ENCODE measurements at regions not wholly inside any gene's neighbourhood (a gene's known extent, or its start where the extent isn't known, plus 50 kb on each side); places are given as distances from the start of the nearest gene placed in this dataset.
"Not testable (repeated sequence)": the region's sequence is repeated elsewhere in the genome, so short reads cannot be mapped to it uniquely, and the experiment has no call there.

DNA sequence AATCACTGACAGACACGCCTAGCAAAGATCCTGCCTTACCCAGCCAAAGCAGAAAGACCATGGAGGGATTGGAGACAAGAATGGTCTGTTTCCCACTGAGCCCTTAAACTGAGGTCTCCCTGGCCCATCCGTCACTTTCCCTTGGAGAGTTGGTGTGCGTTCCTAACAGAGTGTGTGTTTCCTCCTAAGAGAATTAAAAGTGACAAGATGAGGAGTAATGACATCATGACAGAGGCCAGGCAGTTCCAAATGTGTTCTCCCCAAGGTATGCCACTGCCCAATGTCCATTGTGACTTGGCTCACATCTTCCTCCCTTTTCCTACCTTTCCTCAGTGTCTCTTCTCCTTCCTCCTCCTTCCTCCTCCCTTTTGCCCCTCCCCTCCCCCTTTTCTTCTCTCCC is 295.7 kb downstream of the SIPA1L2 start:
- DNase-seq (ENCODE audit: low read depth, low spot score) (no peak), ATAC-seq (no peak)
- H3K27ac ChIP-seq (ENCODE audit: low read length): no peak overlapping the region
- CTCF ChIA-PET: no interaction called here
- H3K4me3 ChIP-seq (ENCODE audit: low read depth in 2 of 2, low read length in 2 of 2): no peak overlapping the region
- POLR2A ChIA-PET: no interaction called here
- intact Hi-C loops (cut with micrococcal nuclease; ENCODE audit: unreplicated experiment): no loop called here
- TF ChIP-seq, protein P1, sequence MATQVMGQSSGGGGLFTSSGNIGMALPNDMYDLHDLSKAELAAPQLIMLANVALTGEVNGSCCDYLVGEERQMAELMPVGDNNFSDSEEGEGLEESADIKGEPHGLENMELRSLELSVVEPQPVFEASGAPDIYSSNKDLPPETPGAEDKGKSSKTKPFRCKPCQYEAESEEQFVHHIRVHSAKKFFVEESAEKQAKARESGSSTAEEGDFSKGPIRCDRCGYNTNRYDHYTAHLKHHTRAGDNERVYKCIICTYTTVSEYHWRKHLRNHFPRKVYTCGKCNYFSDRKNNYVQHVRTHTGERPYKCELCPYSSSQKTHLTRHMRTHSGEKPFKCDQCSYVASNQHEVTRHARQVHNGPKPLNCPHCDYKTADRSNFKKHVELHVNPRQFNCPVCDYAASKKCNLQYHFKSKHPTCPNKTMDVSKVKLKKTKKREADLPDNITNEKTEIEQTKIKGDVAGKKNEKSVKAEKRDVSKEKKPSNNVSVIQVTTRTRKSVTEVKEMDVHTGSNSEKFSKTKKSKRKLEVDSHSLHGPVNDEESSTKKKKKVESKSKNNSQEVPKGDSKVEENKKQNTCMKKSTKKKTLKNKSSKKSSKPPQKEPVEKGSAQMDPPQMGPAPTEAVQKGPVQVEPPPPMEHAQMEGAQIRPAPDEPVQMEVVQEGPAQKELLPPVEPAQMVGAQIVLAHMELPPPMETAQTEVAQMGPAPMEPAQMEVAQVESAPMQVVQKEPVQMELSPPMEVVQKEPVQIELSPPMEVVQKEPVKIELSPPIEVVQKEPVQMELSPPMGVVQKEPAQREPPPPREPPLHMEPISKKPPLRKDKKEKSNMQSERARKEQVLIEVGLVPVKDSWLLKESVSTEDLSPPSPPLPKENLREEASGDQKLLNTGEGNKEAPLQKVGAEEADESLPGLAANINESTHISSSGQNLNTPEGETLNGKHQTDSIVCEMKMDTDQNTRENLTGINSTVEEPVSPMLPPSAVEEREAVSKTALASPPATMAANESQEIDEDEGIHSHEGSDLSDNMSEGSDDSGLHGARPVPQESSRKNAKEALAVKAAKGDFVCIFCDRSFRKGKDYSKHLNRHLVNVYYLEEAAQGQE (IDR thresholded peaks at IDR 0.05; ENCODE audit: insufficient read depth in 1 of 2, low read depth in 2 of 2, low read length in 1 of 2): no peak
- TF ChIP-seq, protein P2, sequence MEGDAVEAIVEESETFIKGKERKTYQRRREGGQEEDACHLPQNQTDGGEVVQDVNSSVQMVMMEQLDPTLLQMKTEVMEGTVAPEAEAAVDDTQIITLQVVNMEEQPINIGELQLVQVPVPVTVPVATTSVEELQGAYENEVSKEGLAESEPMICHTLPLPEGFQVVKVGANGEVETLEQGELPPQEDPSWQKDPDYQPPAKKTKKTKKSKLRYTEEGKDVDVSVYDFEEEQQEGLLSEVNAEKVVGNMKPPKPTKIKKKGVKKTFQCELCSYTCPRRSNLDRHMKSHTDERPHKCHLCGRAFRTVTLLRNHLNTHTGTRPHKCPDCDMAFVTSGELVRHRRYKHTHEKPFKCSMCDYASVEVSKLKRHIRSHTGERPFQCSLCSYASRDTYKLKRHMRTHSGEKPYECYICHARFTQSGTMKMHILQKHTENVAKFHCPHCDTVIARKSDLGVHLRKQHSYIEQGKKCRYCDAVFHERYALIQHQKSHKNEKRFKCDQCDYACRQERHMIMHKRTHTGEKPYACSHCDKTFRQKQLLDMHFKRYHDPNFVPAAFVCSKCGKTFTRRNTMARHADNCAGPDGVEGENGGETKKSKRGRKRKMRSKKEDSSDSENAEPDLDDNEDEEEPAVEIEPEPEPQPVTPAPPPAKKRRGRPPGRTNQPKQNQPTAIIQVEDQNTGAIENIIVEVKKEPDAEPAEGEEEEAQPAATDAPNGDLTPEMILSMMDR (IDR thresholded peaks at IDR 0.05): no peak
- TF ChIP-seq TCF7L2 (IDR thresholded peaks at IDR 0.05; ENCODE audit: low read depth, low read length): no peak
- TF ChIP-seq SIN3A (IDR thresholded peaks at IDR 0.05; ENCODE audit: borderline replicate concordance, insufficient read depth, low read depth, low read length): no peak
- no peak for TF ChIP-seq POLR2AphosphoS5 (IDR thresholded peaks at IDR 0.05; ENCODE audit: low read depth, low read length)
- no TSS peak for BruUV-seq (replicated peaks)
- in situ Hi-C loops (cut with HindIII; ENCODE audit: low pct_unique_long_range_greater_than_20kb, low sequenced_read_pairs): no loop called here
- no peaks in the 10 kb centered on the region for H3K36me3 ChIP-seq (ENCODE audit: control insufficient read depth, insufficient read depth, low read length)
- no peaks in the 10 kb centered on the region for H3K9me3 ChIP-seq (ENCODE audit: control insufficient read depth, insufficient read depth, low read depth, low read length)
- H3K4me1 ChIP-seq (ENCODE audit: control insufficient read depth, insufficient read depth, low read length): no peaks in the 10 kb centered on the region
- H3K27me3 ChIP-seq (ENCODE audit: control insufficient read depth, insufficient read depth, low read length): no peaks in the 10 kb centered on the region

DNA sequence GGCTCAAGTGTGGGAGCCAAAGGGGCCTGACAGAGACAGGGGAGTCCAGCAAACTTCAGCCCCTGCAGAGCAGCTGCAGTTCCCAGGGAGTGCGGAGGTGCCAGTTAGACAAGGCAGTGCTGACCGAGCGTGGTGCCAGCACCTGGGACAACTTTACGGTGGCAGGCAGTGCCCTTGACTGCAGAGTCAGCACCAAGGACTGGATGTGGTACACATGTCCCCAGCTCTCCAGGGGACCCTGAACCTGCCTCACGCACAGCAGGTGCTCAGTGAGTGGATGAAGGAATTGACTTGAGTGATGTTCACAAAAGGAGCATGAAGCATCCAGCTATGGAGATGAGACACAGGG is 296.5 kb downstream of the SIPA1L2 start:
- no peak for TF ChIP-seq TCF7L2 (IDR thresholded peaks at IDR 0.05; ENCODE audit: low read depth, low read length)
- DNase-seq (ENCODE audit: low read depth, low spot score) (no peak), ATAC-seq (no peak)
- Histone ChIP-seq H3K36me3 (ENCODE audit: control insufficient read depth, insufficient read depth, low read length) (no peaks in the 10 kb centered on the region), H3K27ac (ENCODE audit: low read length) (no peak overlapping the region), H3K4me3 (ENCODE audit: low read depth in 2 of 2, low read length in 2 of 2) (no peak overlapping the region), H3K27me3 (ENCODE audit: control insufficient read depth, insufficient read depth, low read length) (no peaks in the 10 kb centered on the region), H3K4me1 (ENCODE audit: control insufficient read depth, insufficient read depth, low read length) (no peaks in the 10 kb centered on the region), H3K9me3 (ENCODE audit: control insufficient read depth, insufficient read depth, low read depth, low read length) (no peaks in the 10 kb centered on the region)
- intact Hi-C loops (cut with micrococcal nuclease; ENCODE audit: unreplicated experiment): no loop called here
- ChIA-PET CTCF (no interaction called here), POLR2A (no interaction called here)
- in situ Hi-C loops (cut with HindIII; ENCODE audit: low pct_unique_long_range_greater_than_20kb, low sequenced_read_pairs): no loop called here
- BruUV-seq (replicated peaks): no TSS peak

DNA sequence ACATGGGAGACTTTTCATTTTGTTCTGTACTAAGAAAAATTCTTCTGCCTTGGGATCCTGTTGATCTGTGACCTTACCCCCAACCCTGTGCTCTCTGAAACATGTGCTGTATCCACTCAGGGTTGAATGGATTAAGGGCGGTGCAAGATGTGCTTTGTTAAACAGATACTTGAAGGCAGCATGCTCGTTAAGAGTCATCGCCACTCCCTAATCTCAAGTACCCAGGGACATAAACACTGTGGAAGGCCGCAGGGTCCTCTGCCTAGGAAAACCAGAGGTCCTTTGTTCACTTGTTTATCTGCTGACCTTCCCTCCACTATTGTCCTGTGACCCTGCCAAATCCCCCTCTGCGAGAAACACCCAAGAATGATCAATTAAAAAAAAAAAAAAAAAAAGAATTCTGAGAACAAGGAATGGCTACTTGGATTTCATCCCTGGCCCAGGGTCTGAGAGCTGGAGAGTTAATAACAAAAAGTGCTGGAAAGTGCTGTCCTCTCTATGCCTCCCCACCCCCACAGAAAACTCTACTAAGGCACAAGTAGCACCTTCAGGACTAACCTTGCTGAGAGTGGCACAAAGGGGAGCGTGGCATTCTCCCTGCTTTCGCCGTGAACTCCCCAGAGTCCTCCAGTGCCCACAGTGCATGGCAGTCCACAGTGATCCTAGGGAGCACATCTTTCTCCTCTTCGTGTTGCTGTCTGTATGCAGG is 297.1 kb downstream of the SIPA1L2 start:
- in situ Hi-C loops (cut with HindIII; ENCODE audit: low pct_unique_long_range_greater_than_20kb, low sequenced_read_pairs); H3K9me3 ChIP-seq (ENCODE audit: control insufficient read depth, insufficient read depth, low read depth, low read length); POLR2A ChIA-PET; H3K4me1 ChIP-seq (ENCODE audit: control insufficient read depth, insufficient read depth, low read length); CTCF ChIA-PET; H3K36me3 ChIP-seq (ENCODE audit: control insufficient read depth, insufficient read depth, low read length); DNase-seq (ENCODE audit: low read depth, low spot score); BruUV-seq (replicated peaks); ATAC-seq; H3K27me3 ChIP-seq (ENCODE audit: control insufficient read depth, insufficient read depth, low read length); H3K4me3 ChIP-seq (ENCODE audit: low read depth in 2 of 2, low read length in 2 of 2); intact Hi-C loops (cut with micrococcal nuclease; ENCODE audit: unreplicated experiment); H3K27ac ChIP-seq (ENCODE audit: low read length): not testable (repeated sequence)
